ENCODE measurements at regions not wholly inside any gene's neighbourhood (a gene's known extent, or its start where the extent isn't known, plus 50 kb on each side); places are given as distances from the start of the nearest gene placed in this dataset.
"Not testable (repeated sequence)": the region's sequence is repeated elsewhere in the genome, so short reads cannot be mapped to it uniquely, and the experiment has no call there.

DNA sequence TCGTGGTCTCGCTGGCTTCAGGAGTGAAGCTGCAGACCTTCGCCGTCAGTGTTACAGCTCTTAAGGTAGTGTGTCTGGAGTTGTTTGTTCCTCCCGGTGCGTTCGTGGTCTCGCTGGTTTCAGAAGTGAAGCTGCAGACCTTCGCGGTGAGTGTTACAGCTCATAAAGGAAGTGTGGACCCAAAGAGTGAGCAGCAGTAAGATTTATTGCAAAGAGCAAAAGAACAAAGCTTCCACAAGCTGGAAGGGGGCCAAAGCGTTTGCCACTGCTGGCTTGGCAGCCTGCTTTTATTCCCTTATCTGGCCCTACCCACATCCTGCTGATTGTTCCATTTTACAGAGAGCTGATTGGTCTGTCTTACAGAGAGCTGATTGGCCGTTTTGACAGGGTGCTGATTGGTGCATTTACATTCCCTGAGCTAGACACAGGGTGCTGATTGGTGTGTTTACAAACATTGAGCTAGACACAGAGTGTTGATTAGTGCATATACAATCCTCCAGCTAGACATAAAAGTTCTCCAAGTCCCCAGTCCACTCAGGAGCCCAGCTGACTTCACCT lies 1256.0 kb downstream of the STIM2 start:
- not testable (repeated sequence) for DNase-seq (ENCODE audit: low read depth); H3K4me3 ChIP-seq (ENCODE audit: low read depth, low read length)

DNA sequence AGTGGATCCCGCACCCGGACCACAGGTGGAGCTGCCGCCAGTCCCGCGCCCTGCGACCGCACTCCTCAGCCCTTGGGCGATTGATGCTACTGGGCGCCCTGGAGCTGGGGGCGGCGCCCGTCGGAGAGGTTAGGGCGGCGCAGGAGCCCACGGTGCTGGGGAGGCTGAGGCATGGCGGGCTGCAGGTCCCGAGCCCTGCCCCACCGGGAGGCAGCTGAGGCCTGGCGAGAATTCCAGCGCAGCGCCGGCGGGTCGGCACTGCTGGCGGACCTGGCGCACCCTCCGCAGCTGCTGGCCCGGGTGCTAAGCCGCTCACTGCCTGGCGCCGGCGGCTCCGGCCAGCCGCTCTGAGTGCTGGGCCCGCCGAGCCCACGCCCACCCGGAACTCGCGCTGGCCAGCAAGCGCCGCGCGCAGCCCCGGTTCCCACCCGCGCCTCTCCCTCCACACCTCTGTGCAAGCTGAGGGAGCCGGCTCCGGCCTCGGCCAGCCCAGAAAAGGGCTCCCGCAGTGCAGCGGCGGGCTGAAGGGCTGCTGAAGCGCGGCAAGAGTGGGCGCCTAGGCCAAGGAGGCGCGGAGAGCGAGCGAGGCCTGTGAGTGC lies 1256.5 kb downstream of the STIM2 start:
- TF ChIP-seq CTCF (IDR thresholded peaks at IDR 0.05; ENCODE audit: control insufficient read depth, extremely low read depth, insufficient read depth): no peak
- no peak overlapping the region for H3K4me3 ChIP-seq (ENCODE audit: low read depth, low read length)
- DNase-seq (ENCODE audit: low read depth): no peak

DNA sequence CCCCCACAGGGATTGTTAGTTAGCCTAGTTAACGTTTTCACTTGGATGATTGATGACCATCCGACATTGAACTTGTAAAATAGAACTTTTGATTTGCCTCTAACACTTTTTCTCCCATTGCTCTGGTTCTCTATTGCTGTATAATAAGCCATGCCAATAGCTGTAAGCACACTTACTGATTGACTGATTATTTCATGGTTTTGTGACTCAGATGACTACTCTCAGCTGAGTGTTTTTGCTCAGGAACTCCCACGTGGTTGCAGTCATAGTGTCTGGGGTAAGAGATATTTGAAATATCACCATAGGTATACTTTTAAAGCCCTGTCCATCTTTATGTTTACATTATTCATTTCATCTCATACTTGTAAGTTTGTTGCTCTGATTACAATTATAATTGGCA lies 1285.5 kb downstream of the STIM2 start:
- no peak for DNase-seq (ENCODE audit: low read depth)
- no peak overlapping the region for H3K4me3 ChIP-seq (ENCODE audit: low read depth, low read length)
- TF ChIP-seq CTCF (IDR thresholded peaks at IDR 0.05; ENCODE audit: control insufficient read depth, extremely low read depth, insufficient read depth): no peak

GRCh38 chr4:28148221-28148620 lies 1287.6 kb downstream of the STIM2 start:
- H3K4me3 ChIP-seq (ENCODE audit: low read depth, low read length): no peak overlapping the region
- no peak for TF ChIP-seq CTCF (IDR thresholded peaks at IDR 0.05; ENCODE audit: control insufficient read depth, extremely low read depth, insufficient read depth)
- DNase-seq (ENCODE audit: low read depth): no peak

GRCh38 chr4:28149762-28150161 lies 1289.1 kb downstream of the STIM2 start:
- no peak overlapping the region for H3K4me3 ChIP-seq (ENCODE audit: low read depth, low read length)
- no peak for TF ChIP-seq CTCF (IDR thresholded peaks at IDR 0.05; ENCODE audit: control insufficient read depth, extremely low read depth, insufficient read depth)

DNA sequence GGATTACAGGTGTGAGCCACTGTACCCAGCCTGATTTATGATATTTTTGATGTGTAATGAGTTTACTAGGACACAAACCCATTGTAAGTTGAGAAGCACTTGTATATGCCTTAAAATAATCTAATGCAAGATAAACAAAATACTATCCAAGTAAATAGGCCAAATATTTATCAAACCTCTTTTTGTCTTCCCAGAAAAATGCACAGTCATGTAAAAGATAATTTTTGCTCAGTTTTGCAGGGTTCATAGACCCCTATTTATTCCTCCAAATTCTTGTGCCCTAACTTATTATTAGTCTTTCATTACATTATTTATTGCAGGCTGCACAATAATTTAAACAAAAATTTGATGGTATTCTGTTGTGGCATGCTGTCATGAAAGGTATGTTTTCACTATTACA lies 1290.7 kb downstream of the STIM2 start:
- TF ChIP-seq CTCF (IDR thresholded peaks at IDR 0.05; ENCODE audit: control insufficient read depth, extremely low read depth, insufficient read depth): no peak
- DNase-seq (ENCODE audit: low read depth): no peak
- H3K4me3 ChIP-seq (ENCODE audit: low read depth, low read length): no peak overlapping the region

More at GRCh38 chr4:28149762-28150161, 1289.1 kb downstream of the STIM2 start:
- peak; percentile 73 for DNase-seq (ENCODE audit: low read depth)

- no peak for TF ChIP-seq CTCF (IDR thresholded peaks at IDR 0.05; ENCODE audit: control insufficient read depth, extremely low read depth, insufficient read depth)
- H3K4me3 ChIP-seq (ENCODE audit: low read depth, low read length): no peak overlapping the region
- no peak for DNase-seq (ENCODE audit: low read depth)
Measured at GRCh38 chr4:28167411-28167810, 1306.8 kb downstream of the STIM2 start.

Measured in LNCaP clone FGC (cell line).